Stimulated activated CD8-positive, alpha-beta memory T cell treated with anti-CD3 and anti-CD28 coated beads, Interleukin-4, amount 100 ng/mL, for 24 hours (primary cell): ENCODE measurements at regions not wholly inside any gene's neighbourhood (a gene's known extent, or its start where the extent isn't known, plus 50 kb on each side); places are given as distances from the start of the nearest gene placed in this dataset.
"Not testable (repeated sequence)": the region's sequence is repeated elsewhere in the genome, so short reads cannot be mapped to it uniquely, and the experiment has no call there.

Experiments used
- DNase-seq: peaks from one replicate; pipeline ENCODE4 v3.0.0-alpha.2; 2020; ENCODE audit warnings: low read depth

DNA sequence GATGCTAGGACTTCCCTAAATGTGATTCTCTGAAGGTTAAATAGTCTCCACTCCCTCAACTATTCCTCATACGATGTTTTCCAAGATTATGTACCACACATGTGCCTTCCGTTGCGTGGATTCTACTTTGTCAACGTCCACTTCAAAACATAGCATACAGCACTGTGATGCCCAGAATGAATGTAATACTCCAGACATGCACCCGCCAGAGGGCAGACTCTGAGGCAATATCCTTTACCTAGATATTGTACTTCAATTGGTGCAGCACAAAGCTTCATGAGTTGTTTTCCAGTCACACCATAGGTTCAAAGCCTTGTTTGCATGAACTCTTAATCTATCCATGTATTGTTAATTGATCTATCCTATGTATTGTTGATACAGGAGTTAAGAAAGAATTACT is 201.0 kb upstream of the NABP1 start:
- DNase-seq = no peak

DNA sequence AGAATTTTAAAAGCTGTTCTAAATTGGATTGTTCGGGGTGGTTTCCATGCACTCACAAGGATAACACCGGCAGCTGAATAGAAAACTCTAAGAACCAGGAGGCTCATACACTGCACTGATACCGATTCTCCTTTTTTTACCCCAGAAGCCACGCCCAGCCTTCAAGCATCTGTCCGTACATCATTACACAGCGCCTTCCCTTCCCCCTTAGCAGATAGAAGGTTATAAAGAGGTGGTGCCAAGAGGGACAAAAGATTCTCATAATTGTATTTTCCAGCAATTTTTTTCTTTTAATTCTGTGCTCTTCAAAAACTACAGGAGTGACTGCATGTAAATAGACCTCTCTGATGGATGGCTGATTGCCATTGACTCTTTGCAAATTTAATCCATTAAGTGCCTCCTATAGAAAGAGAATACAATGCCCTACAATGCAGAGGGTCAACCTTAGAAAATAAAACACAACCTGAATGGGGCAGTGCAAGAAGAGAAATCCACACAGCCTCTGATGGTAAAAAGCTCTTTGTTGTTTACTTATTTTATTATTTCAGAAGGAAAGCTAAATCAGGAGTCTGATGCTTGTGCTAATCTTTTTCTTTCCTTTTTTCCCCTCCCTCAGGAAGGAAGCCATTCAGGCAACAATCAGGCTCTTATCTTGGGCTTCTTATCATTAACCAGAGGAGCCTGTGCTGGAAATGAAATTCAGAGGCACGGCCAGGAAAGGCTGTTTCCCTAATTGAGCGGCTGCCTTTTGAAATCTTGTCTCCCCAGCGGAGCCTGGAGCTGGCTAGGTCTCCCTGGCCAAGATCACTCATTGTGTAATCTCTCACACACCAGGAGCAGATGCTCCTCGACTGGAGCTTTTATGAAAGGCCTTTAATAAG is 198.9 kb upstream of the NABP1 start:
- no peak for DNase-seq

DNA sequence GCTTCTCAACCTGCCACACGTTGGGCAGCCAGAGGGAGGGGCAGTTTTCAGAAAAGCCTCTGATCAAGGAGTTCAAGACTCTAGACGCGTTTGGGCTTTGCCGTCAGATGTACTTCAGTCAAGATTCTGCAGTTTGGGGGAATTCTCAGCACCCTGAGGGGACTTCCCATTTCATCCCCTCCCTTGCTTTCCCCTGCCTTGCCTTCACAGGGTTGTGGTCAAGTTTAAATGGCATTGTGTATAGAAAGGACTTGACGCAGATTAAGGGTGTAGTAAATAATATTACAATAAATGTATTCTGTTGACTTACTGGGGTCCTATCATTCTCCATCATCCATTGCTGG is 198.3 kb upstream of the NABP1 start:
- no peak for DNase-seq

DNA sequence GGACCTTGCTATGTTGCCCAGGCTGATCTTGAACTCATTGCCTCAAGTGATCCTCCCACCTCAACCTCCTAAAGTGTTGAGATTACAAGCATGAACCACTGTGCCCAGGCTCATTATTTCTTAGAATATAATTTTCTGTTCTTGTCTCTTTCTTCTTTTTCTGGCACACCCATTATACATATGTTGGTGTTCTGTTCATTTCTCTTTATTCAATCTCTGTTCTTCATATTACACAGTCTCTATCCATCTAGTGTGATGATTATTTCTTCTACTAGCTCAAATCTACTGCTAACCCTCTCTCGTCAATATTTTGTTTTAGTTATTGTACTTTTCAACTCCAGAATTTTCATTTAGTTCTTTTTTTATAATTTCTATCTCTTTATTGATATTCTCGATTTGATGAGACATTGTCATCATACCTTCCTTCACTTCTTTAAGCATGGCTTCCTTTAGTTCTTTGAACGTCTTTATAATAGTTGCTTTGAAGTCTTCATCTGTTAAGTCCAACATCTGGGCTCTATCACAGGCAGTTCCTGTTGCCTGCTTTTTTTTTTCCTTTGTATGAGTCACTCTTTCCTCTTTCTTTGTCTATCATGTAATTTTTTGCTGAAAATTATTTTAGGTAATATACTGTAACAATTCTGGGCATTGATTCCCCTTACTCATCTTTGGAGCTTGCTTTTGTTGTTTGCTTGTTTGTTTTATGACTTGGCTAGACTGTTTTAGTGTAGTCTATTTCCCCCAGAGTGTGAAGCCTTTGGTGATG is 196.4 kb upstream of the NABP1 start:
- DNase-seq = no peak

DNA sequence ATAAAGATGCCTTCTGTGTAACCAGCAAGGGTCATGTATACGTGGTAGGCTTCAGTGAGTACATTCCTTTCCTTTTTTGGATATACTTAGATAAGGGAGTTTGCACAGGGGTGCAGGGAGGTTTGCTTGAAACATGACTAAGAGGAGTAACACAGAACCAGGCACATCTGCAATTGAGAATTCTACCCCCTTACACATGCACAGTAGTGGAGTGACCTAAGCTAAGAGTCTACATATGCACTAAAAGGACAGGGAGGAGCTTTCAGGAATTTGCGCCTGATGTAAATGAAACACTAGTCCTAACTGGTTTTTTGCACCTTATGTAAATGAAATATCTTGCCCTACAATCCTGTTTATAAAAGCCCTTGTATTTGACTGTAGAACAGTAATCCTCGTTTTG is 194.8 kb upstream of the NABP1 start:
- no peak for DNase-seq

DNA sequence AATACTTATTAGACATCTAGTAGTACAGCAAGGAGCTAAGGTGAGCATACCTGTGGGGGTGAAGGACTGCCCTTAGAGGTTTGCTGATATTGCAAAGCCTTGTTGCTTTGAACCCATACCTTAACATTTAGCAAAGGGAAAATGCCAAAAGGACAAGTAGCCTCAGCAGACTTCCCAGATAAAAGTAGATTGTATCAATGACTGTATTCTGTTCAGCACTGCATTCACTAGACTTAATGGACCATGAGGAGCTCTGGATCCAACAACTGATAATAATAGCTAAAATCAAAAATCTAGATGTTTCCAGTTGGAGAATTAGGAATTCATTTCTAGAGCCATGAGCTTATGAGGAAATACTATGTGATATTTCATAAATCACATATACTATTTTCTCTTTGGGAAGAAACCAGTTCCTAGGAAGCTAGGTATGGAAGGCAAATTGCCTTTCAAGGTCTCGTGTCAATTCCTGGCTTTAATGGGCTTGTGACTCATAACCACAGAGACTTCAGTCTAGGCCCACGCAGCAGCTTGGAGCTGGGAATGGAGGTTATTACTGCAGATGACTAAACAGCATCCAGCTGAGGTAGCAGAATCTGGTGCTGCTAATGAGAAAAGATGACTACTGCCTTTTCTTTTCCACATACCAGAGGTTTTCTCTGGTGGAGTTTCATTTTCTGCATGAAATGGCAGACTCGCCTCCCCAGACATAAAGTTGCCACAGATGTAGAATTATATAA is 191.2 kb upstream of the NABP1 start:
- no peak for DNase-seq

DNA sequence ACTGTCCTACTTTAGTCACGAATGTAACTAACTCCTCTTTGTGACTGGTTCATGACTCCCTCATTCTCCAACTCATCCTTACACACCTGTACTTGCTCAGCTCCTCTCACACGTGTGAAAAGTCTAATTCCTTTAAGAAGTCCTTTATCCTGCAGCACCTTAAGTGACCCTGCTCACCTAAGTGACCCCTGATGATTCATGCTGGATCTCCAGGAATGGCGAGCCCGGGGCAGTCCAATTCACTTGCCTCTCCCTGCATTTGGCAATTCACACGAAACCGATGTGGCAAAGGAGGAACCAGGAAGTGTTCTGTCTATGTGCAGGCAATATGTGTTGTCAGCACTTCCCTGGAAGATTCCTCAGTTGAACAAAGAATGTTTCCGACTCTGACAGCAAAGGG is 189.8 kb upstream of the NABP1 start:
- DNase-seq = no peak

DNA sequence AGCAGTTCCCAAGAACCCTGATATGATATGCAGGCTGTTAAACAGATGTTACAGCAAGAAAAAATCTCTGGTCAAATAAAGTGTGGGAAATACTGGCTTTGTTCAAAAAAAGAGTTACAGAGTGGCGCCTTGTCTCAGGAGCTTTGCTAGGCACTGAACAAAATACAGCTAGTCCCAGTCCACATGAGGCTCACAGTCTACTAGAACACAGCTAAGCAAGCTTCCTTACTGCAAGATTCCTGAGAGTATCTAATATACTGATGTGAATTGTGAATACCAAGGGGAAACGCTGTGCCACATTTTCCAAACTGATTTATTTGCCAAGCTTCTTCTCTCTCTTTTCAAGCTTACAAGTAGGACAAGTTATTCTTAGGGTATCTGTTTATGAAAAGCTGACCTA is 188.8 kb upstream of the NABP1 start:
- DNase-seq = no peak

DNA sequence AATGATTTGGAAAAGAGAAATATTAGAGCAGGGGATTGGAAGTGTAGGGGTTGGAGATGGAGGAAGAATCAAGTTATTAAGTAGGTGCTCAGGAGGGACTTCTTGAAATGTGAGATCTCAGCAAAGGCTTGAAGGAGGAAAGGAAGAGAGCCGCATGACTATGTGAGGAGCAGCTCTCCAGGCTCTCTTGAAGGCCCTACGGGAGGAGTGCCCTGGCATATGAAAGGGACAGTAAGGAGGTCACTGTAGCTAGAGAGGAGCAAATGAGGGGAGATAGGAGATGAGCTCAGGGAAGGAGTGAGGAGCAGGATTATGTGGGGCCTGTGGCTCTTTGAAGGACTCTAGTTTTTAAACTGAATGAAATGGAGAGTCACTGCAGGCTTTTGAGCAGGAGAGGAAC is 181.1 kb upstream of the NABP1 start:
- no peak for DNase-seq

DNA sequence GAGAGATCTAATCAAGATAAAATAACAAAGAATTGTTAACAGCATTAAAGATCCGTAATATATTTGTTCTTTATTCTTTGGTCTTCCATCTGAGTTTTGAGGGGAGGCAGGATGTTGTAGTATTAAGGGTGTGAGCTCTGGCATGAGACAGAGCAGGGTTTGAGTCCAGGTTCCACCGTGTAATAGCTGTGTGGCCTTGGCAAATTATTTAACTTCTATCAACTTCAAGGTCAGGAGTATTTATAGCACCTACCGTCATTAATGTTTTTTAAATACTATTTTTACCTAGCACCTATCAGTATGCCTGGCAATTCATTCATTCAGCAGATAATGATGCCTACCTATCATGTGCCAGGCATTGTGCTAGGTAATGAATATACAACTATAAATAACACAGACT is 180.1 kb upstream of the NABP1 start:
- no peak for DNase-seq

DNA sequence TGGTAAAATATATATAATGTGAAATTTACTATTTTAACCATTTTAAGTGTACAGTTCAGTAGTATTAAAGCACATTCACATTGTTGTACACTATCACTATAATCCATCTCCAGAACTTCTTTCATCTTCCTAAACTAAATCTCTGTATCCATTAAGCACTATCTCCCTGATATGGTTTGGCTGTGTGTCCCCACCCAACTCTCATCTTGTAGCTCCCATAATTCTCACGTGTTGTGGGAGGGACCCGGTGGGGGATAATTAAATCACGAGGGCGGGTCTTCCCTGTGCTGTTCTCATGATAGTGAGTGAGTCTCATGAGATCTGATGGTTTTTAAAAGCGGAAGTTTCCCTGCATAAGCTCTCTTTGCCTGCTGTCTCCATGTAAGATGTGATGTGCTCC is 178.9 kb upstream of the NABP1 start:
- DNase-seq = no peak

DNA sequence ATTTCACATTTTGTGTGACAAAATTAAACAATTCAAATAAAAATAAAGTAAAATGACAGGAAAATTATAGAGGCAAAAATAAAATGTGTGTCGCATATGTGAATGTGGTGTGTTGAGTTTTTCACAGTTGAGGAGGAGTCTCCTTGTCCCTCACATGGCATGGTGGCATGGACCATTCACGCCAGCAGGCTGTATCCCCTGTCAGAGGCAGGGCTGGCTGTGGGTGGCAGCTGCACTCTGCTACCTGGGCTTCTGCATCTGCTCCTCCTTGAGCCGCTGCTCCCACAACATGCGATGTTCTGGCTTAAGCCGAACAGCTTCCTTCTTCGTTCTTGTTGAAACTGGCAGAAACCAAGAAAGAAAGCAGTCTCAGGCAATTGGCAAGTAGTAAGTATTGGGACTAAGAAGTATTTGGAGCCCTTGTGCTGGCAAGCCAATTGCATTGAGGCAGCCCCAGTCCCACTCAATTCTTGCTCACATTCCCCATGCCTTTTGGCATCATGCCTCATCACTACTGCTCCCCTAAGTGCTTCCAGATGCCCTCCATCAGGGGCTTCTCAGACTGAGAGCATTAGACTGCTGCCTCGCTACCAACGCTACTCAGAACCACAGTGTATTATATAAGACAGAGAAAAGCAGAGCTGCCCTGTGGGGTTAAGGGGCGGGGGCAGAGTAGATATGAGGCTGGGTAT is 177.9 kb upstream of the NABP1 start:
- no peak for DNase-seq

DNA sequence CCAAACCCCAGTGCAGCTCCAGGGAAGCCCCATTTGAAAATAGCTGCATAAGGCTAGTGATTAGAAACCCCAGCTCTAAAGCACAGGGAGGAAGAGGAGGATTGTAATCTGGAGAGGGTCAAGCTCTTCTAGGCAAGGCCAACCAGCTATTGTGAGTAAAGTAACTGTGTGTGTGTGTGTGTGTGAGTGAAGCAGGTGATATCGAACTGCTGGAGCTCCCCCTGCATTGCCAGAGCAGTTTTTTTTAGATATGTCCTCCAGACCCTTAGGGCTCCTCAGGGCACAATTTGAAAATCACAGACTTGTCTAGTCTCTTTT is 177.4 kb upstream of the NABP1 start:
- DNase-seq = no peak

DNA sequence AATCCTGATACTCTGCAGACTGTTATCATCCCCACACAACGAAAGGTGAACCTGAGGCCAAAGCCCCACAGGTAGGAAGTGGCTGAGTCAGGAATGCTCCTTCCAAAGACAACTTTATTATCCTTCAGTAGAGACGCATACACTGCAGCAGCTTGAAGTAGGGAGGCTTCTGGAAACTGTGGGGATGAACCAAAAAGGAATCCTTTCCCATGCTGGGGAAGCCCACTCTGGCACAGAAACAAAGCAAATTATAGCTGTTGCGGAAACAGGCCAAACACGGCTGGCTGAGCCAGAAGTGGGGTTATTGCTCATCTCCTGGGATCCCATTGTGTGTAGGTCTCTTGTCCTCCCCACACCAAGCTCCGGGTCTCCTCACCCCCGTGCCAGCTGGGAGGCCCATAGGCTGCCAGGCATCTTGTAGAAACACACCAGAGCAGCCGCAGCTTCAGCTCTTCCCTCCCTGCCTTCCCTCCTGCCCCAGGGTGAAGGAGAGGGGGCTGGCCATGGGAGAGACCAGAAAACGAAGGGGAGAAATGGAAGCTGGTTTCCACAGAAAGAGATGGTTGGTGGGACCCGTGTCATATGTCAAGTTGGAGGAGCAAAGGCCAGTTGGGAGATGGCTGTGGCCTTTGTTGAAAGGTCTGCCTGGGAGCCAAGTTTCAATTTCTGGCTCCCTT is 176.9 kb upstream of the NABP1 start:
- DNase-seq = no peak

DNA sequence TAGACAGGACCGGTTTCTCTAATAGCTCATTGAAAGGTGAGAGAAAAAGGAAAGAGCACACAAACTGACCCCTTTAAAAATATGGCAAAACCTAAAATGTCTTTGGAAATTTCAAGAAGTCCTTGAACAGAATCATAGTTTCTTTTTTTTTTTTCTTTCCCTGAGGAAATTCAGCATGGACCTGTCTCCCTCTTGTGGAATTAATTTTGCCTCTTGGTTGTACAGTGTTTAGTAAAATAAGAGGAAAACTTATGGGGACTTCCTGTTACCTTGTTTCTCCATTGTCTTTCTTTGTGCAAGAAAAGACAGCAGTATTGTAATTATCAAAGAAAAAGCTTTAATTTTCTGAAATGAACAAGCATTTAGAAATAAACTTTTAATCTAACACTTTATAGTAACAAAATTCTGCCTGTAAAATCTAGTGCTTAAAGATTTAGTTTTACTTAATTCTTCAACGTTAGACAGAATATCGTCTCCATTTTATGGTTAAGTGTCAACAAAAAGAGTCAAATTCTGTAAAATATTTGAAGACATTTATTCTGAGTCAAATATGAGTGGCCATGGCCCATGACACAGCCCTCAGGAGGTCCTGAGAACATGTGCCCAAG is 176.3 kb upstream of the NABP1 start:
- DNase-seq = no peak

DNA sequence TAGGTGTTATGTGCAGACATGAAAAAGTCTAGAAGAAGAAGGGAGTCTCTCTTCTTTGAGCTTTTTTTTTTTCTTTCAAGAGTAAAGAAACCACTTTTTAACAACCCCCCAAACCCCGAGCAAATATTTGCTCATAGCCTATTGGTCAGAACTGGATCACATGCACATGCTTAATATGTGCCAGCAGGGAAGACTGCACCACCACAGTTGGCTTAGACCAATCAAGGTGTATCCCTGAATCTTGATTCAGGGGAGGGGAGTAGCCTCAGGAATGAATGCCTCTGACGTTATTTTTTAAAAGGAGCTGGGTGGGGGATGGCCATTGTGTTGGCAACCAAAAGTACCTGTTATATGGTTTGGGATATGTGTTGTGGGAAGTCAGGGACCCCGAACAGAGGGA is 171.4 kb upstream of the NABP1 start:
- DNase-seq = no peak

DNA sequence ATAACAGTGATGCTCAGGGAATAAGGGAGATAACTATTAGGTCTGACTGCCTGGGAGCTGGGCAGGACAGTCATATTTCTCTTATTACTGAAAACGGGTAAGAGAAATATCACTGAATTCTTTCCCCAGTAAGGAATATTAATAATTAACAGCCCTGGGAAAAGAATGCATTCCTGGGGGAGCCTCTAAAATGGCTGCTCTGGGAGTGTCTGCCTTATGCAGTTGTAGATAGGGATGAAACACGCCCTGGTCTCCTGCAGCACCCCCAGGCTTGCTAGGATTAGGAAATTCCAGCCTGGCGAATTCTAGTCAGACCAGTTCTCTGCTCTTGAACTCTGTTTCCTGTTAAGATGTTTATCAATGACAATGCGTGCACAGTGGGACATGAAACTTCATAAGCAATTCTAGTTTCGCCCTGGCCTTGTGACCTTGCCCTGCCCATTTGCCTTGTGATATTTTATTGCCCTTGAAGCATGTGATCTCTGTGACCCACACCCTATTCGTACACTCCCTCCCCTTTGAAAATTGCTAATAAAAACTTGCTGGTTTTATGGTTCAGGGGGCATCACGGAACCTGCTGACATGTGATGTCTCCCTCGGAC is 170.6 kb upstream of the NABP1 start:
- DNase-seq = not testable (repeated sequence)

DNA sequence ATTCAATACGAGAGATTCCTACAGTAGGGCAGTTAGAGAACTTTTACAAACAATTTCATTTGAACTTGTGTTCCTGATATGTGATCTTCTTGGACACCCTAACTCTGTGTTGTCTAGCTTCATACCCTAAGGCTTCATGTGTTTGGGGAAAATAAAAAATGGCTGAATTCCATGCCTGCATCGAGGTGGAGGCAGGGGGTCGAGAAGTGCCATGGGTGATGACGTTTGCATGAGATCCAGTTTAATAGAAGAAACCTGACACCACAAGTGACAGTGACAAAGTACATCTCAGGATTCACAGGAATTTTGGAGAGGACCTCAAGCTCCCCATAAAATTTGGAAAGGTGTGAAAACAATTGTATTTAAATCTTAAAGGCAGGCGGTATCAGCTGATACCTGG is 169.2 kb upstream of the NABP1 start:
- DNase-seq = no peak

DNA sequence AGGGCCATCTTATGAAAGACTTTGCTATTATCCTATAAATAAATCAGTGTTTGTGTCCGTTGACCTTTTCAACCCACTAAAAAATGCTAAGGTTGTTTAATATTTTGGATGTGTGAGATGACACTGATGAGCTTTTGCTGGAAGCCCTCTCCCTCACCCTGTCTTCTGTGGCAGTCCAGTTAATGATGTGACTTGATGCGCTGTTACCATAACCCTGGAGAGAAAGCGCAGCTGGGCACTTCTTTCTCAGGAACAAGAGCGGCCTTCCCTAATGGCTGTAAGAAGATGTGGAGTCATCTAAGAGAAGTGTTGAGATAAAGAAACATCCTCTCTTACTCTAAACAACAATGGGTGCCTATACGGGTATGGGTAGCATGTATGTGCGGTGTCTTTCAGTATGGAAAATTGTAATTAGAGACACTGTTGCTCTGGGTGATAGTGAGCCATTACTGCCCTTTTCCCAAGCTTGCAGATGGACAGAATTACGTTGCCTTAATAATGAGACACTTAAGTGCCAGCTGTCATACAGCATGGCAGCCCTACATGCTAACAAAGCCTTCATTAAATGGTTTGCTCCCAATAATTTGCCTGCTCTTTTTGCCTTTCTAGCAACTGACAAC is 165.6 kb upstream of the NABP1 start:
- no peak for DNase-seq

DNA sequence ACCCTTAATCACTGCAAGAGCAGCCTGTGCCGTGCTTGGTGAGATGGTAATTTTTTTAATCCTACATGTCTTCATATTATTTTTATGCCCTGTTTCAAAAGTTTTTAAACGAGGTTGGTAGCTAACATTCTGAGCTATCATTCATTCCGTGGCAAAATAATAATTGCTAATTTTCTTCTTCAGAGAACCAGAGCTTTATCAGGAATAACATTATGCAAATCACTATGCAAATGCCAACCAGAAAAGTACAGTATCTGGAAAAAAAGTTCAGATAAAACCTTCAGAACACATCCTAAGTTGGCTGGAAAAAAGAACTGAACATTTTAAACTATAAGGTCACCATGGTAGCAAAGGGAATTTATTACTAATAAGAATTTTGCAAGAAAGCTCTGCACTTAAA is 165.1 kb upstream of the NABP1 start:
- no peak for DNase-seq

DNA sequence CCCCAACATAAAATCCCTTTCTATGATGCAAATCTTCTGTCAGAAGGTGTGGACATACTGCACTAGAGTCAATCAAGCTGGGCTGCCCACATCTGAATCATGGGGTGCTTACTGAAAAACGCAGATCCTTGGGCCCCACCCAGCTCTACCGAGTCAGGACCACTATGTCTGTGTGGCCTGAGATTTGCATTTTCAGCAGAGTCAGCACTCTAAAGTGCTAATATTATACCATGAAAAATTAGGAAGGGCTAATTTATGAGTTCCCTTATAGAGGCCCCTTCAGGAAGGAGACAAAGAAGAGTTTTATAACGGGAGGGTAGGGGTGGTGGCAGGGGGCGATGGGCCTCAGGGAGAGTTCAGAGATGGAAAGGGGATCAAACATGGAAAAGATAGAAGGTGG is 163.3 kb upstream of the NABP1 start:
- no peak for DNase-seq
